Fibroblast of villous mesenchyme (primary cell): ENCODE measurements at regions not wholly inside any gene's neighbourhood (a gene's known extent, or its start where the extent isn't known, plus 50 kb on each side); places are given as distances from the start of the nearest gene placed in this dataset.

Experiments used
- DNase-seq: peaks from one replicate; pipeline ENCODE4 v3.0.0-alpha.2; 2010; ENCODE audit warnings: low read depth
- H3K4me3 ChIP-seq: 2 replicates; pipeline ENCODE4 v1.5.1; 2011; ENCODE audit warnings: low read depth, mild to moderate bottlenecking, low read length
- CTCF ChIP-seq: IDR thresholded peaks from 2 replicates; pipeline ENCODE4 v1.5.1; 2012; ENCODE audit warnings: low read depth, mild to moderate bottlenecking, low read length; ENCODE audit not compliant: insufficient read depth

GRCh38 chr20:40536808-40537207 is 152.2 kb downstream of the MAFB start:
- no peak for DNase-seq
- TF ChIP-seq CTCF, result no peak
- H3K4me3 ChIP-seq, result no peak overlapping the region

DNA sequence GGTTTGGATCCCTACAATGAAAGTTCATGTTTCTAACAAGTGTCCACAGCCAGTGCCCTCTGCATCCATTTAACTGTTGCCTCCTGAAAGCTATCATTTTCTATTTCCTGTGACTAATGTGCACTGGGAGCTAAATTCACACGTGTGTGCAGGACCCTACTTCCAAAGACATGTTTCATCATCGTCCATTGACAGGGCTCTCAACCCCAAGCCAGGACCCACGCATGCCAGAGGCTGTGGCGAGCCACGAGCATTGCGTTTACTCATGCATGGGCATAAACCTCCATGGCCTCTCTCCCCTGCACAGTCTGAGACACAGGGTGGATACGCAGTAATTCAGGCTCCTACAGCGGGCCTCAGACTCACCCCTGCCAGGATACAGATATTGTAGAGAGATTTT is 153.2 kb downstream of the MAFB start:
- TF ChIP-seq CTCF, result no peak

DNA sequence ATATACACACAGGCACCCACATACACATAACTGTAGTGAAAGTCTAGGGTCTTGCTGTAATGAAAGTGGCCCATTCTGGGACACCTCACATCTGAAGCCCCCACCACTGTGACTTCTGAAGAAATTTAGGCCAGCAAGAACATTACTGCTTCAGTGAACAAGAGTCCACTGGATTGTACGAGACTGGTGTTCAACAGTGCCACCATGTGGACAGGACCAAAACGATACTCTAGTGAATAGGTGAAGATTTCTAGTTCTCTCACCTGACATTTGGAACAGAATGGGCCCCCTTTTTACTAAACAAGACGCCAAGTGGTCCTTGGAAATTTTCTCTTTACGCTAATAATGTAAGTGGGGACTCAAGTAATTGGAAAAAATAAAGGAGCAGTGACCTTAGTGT is 156.9 kb downstream of the MAFB start:
- no peak for DNase-seq
- peak; percentile 16 for TF ChIP-seq CTCF
- no peak overlapping the region for H3K4me3 ChIP-seq

More for the DNA sequence above, 153.2 kb downstream of the MAFB start:
- no peak overlapping the region for H3K4me3 ChIP-seq
- DNase-seq, result peak; percentile 1

DNA sequence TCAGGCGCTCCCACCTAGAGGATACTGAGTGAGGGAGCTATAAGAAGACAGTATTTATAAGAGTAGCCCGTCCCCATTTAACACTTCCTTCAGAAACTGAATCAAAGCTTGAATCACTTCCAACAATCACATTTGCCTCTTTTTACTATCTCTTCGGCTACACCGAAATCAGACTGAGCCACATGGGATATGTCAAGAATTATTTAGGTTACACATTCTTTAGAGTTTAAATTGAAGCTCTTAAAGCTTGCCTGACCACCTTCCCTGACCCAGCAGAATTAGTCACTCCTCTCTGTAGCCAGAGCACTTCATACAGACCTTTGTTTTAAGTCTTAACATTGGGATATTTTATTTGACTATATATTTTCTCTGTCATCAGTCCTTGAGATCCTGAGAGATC is 163.7 kb downstream of the MAFB start:
- no peak for TF ChIP-seq CTCF
- no peak for DNase-seq
- H3K4me3 ChIP-seq, result no peak overlapping the region

- no peak for DNase-seq
- H3K4me3 ChIP-seq, result no peak overlapping the region
- TF ChIP-seq CTCF, result no peak
These were observed 165.0 kb downstream of the MAFB start for GRCh38 chr20:40524071-40524470.

- no peak for TF ChIP-seq CTCF
- DNase-seq, result no peak
- no peak overlapping the region for H3K4me3 ChIP-seq
These were observed 166.6 kb downstream of the MAFB start for GRCh38 chr20:40522405-40522804.

DNA sequence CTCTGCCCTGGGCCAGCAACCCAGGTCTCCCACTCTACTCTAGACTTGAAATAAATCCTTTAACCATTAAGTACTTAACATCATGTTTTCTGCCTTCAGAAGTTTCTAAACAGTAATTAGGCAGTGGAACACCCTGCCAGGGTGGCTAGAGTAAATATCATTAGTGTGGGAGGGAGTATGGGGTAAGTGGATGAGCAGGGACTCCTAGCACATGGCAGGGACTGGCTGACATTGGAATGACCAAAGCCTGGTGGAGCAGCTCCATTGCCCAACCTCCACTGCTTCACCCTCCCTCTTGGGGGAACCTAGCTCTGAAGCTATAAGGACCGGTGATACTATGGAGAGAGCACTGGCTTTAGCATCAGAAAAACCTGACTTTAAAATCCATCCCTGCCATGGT is 167.1 kb downstream of the MAFB start:
- H3K4me3 ChIP-seq, result no peak overlapping the region
- no peak for TF ChIP-seq CTCF
- DNase-seq, result no peak
